ENCODE measurements at regions not wholly inside any gene's neighbourhood (a gene's known extent, or its start where the extent isn't known, plus 50 kb on each side); places are given as distances from the start of the nearest gene placed in this dataset.

DNA sequence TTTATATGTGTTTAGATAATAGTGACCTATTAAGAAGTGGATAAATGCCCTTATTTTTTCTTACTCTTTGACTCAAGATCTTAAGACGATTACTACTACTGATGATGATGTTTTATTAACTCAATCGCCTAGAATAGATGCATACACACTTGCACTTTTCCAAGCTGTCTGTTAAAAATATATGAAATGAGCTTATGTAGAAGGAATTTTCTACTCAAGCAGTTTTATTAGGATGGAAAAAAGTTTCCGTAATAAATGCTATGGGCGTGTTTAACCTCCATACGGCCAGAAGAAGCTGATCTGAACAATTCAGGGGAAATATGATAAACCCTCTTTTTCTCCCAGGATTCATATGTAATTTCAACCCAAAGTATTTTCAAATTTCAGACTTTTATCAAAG is 455.7 kb upstream of the MPDZ start:
- TF ChIP-seq ZFP90 (CRISPR knock-in tag; IDR thresholded peaks at IDR 0.05; ENCODE audit: borderline replicate concordance) (no peak), MXI1 (IDR thresholded peaks at IDR 0.05; ENCODE audit: borderline replicate concordance, low read depth, low read length) (no peak), ZNF747 (CRISPR knock-in tag; IDR thresholded peaks at IDR 0.05; ENCODE audit: borderline replicate concordance) (no peak), CHD2 (IDR thresholded peaks at IDR 0.05; ENCODE audit: low read depth, low read length) (no peak), HMG20B (CRISPR knock-in tag; conservative IDR thresholded peaks at IDR 0.05) (no peak), ATF7-NPFF (CRISPR knock-in tag; IDR thresholded peaks at IDR 0.05; ENCODE audit: low read depth) (no peak)
- TF ChIP-seq, protein P1, sequence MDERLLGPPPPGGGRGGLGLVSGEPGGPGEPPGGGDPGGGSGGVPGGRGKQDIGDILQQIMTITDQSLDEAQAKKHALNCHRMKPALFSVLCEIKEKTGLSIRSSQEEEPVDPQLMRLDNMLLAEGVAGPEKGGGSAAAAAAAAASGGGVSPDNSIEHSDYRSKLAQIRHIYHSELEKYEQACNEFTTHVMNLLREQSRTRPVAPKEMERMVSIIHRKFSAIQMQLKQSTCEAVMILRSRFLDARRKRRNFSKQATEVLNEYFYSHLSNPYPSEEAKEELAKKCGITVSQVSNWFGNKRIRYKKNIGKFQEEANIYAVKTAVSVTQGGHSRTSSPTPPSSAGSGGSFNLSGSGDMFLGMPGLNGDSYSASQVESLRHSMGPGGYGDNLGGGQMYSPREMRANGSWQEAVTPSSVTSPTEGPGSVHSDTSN (CRISPR knock-in tag; IDR thresholded peaks at IDR 0.05), result no peak
- TF ChIP-seq, protein P2, sequence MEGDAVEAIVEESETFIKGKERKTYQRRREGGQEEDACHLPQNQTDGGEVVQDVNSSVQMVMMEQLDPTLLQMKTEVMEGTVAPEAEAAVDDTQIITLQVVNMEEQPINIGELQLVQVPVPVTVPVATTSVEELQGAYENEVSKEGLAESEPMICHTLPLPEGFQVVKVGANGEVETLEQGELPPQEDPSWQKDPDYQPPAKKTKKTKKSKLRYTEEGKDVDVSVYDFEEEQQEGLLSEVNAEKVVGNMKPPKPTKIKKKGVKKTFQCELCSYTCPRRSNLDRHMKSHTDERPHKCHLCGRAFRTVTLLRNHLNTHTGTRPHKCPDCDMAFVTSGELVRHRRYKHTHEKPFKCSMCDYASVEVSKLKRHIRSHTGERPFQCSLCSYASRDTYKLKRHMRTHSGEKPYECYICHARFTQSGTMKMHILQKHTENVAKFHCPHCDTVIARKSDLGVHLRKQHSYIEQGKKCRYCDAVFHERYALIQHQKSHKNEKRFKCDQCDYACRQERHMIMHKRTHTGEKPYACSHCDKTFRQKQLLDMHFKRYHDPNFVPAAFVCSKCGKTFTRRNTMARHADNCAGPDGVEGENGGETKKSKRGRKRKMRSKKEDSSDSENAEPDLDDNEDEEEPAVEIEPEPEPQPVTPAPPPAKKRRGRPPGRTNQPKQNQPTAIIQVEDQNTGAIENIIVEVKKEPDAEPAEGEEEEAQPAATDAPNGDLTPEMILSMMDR (CRISPR knock-in tag; IDR thresholded peaks at IDR 0.05), result no peak
- TF ChIP-seq, protein P3, sequence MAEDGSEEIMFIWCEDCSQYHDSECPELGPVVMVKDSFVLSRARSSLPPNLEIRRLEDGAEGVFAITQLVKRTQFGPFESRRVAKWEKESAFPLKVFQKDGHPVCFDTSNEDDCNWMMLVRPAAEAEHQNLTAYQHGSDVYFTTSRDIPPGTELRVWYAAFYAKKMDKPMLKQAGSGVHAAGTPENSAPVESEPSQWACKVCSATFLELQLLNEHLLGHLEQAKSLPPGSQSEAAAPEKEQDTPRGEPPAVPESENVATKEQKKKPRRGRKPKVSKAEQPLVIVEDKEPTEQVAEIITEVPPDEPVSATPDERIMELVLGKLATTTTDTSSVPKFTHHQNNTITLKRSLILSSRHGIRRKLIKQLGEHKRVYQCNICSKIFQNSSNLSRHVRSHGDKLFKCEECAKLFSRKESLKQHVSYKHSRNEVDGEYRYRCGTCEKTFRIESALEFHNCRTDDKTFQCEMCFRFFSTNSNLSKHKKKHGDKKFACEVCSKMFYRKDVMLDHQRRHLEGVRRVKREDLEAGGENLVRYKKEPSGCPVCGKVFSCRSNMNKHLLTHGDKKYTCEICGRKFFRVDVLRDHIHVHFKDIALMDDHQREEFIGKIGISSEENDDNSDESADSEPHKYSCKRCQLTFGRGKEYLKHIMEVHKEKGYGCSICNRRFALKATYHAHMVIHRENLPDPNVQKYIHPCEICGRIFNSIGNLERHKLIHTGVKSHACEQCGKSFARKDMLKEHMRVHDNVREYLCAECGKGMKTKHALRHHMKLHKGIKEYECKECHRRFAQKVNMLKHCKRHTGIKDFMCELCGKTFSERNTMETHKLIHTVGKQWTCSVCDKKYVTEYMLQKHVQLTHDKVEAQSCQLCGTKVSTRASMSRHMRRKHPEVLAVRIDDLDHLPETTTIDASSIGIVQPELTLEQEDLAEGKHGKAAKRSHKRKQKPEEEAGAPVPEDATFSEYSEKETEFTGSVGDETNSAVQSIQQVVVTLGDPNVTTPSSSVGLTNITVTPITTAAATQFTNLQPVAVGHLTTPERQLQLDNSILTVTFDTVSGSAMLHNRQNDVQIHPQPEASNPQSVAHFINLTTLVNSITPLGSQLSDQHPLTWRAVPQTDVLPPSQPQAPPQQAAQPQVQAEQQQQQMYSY (CRISPR knock-in tag; IDR thresholded peaks at IDR 0.05), result no peak
